ENCODE measurements at regions not wholly inside any gene's neighbourhood (a gene's known extent, or its start where the extent isn't known, plus 50 kb on each side); places are given as distances from the start of the nearest gene placed in this dataset.
"Not testable (repeated sequence)": the region's sequence is repeated elsewhere in the genome, so short reads cannot be mapped to it uniquely, and the experiment has no call there.

GRCh38 chr4:174055344-174055743, 228.1 kb downstream of the FBXO8 start:
- TF ChIP-seq, protein P1, sequence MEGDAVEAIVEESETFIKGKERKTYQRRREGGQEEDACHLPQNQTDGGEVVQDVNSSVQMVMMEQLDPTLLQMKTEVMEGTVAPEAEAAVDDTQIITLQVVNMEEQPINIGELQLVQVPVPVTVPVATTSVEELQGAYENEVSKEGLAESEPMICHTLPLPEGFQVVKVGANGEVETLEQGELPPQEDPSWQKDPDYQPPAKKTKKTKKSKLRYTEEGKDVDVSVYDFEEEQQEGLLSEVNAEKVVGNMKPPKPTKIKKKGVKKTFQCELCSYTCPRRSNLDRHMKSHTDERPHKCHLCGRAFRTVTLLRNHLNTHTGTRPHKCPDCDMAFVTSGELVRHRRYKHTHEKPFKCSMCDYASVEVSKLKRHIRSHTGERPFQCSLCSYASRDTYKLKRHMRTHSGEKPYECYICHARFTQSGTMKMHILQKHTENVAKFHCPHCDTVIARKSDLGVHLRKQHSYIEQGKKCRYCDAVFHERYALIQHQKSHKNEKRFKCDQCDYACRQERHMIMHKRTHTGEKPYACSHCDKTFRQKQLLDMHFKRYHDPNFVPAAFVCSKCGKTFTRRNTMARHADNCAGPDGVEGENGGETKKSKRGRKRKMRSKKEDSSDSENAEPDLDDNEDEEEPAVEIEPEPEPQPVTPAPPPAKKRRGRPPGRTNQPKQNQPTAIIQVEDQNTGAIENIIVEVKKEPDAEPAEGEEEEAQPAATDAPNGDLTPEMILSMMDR (IDR thresholded peaks at IDR 0.05; ENCODE audit: extremely low read depth, insufficient read depth, missing control alignments): no peak
- no peak for DNase-seq (ENCODE audit: low spot score)
- in situ Hi-C loops (cut with MboI; ENCODE audit: low pct_unique_long_range_greater_than_20kb, low sequenced_read_pairs, unreplicated experiment): no loop called here

DNA sequence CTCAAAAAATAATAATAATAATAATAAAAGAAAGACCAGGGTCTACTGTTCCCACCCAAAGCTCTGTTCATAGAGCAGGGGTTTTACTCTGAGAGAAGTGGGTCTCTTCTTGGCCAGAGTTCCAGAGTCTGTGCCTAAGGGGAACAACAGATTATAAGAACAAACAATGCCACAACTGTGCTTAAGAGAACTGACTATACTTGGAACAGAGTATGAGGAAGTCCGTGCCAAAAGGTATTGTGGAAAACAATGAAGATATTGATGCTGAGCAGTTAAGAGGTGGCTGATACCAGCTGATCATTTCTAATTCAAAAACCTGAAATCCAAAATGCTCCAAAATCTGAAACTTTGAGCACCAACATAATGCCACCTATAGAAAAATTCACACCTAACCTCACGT, 229.6 kb downstream of the FBXO8 start:
- no peak for DNase-seq (ENCODE audit: low spot score)
- TF ChIP-seq, protein P1 (IDR thresholded peaks at IDR 0.05; ENCODE audit: extremely low read depth, insufficient read depth, missing control alignments): no peak
- in situ Hi-C loops (cut with MboI; ENCODE audit: low pct_unique_long_range_greater_than_20kb, low sequenced_read_pairs, unreplicated experiment): no loop called here

DNA sequence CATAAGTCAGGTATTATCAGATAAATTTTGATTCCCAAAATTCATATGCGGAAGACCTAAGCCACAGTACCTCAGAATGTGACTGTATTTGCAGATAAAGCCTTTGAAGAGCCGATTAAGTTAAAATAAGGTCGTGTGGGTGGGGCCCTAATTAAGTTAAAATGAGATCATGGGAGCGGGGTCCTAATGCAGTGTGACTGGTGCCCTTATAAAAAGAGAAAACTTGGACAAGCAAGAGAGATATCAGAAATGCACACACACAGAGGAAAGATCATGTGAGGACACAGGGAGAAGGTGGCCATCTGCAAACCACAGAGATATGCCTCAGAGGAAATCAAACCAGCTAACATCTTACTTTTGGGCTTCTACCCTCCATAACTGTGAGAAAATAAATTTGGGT, 236.1 kb downstream of the FBXO8 start:
- DNase-seq (ENCODE audit: low spot score): no peak
- in situ Hi-C loops (cut with MboI; ENCODE audit: low pct_unique_long_range_greater_than_20kb, low sequenced_read_pairs, unreplicated experiment): no loop called here
- TF ChIP-seq, protein P1 (IDR thresholded peaks at IDR 0.05; ENCODE audit: extremely low read depth, insufficient read depth, missing control alignments): no peak

DNA sequence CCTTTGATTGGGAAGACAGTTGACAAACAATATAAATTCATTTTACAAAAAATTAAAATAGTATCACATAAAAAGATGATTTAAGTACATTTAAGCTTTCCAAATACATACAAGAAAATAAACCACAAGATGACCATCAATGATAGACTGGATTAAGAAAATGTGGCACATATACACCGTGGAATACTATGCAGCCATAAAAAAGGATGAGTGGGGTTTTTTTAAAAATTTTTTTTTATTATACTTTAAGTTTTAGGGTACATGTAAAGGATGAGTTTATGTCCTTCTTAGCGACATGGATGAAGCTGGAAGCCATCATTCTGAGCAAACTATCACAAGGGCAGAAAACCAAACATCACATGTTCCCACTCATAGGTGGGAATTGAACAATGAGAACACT, 237.6 kb downstream of the FBXO8 start:
- in situ Hi-C loops (cut with MboI; ENCODE audit: low pct_unique_long_range_greater_than_20kb, low sequenced_read_pairs, unreplicated experiment): not testable (repeated sequence)

GRCh38 chr4:174045381-174045780, 238.1 kb downstream of the FBXO8 start:
- TF ChIP-seq, protein P1 (IDR thresholded peaks at IDR 0.05; ENCODE audit: extremely low read depth, insufficient read depth, missing control alignments): no peak
- in situ Hi-C loops (cut with MboI; ENCODE audit: low pct_unique_long_range_greater_than_20kb, low sequenced_read_pairs, unreplicated experiment): no loop called here
- no peak for DNase-seq (ENCODE audit: low spot score)

More for the DNA sequence above, 237.6 kb downstream of the FBXO8 start:
- DNase-seq (ENCODE audit: low spot score): not testable (repeated sequence)

- in situ Hi-C loops (cut with MboI; ENCODE audit: low pct_unique_long_range_greater_than_20kb, low sequenced_read_pairs, unreplicated experiment): no loop called here
- DNase-seq (ENCODE audit: low spot score): no peak
- TF ChIP-seq, protein P1 (IDR thresholded peaks at IDR 0.05; ENCODE audit: extremely low read depth, insufficient read depth, missing control alignments): no peak
Observed at GRCh38 chr4:174041555-174042105, 241.8 kb downstream of the FBXO8 start.

DNA sequence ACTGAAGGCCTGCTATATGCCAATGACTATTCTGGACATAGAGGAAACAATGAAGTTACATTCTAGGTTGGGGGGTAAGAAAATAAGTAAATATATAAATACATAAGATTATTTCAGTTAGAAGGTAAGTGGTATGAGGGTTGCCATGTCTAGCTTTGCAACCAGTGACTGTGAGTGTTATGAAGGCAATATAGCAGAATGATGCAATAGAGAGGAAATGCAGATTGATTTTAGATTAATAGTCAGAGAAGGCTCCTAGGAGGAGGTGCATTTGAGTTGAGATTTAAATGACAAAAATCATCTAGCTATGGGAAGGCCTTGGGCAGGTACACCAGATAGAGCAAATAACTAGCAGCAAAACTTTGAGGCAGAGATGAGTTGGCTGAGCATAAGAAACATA, 243.2 kb downstream of the FBXO8 start:
- TF ChIP-seq, protein P1 (IDR thresholded peaks at IDR 0.05; ENCODE audit: extremely low read depth, insufficient read depth, missing control alignments): no peak
- no peak for DNase-seq (ENCODE audit: low spot score)
- in situ Hi-C loops (cut with MboI; ENCODE audit: low pct_unique_long_range_greater_than_20kb, low sequenced_read_pairs, unreplicated experiment): no loop called here
